HG03342 (cell line): ENCODE measurements at regions not wholly inside any gene's neighbourhood (a gene's known extent, or its start where the extent isn't known, plus 50 kb on each side); places are given as distances from the start of the nearest gene placed in this dataset.

ENCODE experiments used
- ATAC-seq: cut with Tn5 transposase; IDR thresholded peaks from one replicate; pipeline ENCODE4 v1.9.1; 2021; ENCODE audit warnings: mild to moderate bottlenecking, moderate library complexity; ENCODE audit not compliant: unreplicated experiment

- no peak for ATAC-seq
Measured at GRCh38 chr4:128341634-128342033, 54.0 kb upstream of the PGRMC2 start.

GRCh38 chr4:128338634-128339355, 51.2 kb upstream of the PGRMC2 start:
- ATAC-seq, result no peak

GRCh38 chr4:128337863-128338262, 50.2 kb upstream of the PGRMC2 start:
- no peak for ATAC-seq
